GM19035 (cell line): ENCODE measurements at regions not wholly inside any gene's neighbourhood (a gene's known extent, or its start where the extent isn't known, plus 50 kb on each side); places are given as distances from the start of the nearest gene placed in this dataset.

ENCODE experiments used
- ATAC-seq: cut with Tn5 transposase; IDR thresholded peaks from one replicate; pipeline ENCODE4 v1.9.1; 2021; ENCODE audit not compliant: unreplicated experiment

DNA sequence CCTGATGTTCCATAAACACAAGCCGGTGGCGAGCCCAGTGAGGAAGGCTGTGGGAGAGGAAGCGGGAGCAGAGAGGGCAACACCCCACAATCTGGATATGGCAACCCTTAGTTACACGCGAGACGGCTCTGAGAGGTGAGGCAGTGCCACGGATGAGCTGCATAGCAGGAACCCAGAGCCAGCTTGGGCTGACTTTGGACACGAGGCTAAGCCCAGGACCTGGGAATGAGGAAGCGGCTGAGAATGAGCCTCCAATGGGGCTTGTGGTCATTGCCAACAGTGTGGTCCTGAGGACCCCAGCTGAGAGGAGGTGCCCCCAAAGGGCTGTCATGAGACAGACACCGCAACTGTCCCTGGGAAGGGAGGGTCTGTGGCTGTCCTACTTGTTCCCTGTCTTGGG lies 160.0 kb upstream of the SMIM23 start:
- no peak for ATAC-seq

DNA sequence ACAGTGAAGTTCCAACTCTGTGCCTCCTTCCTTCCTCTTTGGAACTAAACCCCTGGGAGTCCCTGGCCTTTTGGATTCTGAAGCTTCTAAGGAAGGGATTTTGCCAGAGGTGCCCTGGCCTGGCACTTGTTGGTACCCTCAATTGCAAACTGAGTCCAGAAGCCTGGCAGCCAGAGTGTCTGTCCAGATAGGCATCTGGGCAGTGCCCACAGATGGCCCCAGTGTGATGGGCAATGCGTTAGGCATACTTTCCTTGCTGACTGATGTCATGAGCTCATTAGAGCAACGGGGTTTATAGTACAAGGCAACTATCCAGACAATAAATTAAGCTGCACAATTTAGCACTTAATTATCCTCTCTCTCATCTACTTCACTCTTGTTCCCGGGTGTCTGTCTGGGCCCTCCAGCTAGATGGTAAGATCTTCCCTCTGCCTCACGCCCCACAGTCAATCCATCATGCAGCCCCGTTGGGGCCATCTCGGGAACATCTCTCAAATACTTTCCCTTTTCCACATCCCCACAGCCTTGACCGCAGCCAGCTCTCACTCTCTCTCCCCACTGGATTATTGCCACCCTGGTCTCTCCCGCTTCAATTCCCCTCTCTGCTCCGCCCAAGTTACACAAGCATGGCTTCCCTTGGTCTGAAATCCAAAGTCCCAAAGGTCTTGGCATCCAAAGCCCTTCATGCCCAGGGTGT lies 157.5 kb upstream of the SMIM23 start:
- no peak for ATAC-seq

DNA sequence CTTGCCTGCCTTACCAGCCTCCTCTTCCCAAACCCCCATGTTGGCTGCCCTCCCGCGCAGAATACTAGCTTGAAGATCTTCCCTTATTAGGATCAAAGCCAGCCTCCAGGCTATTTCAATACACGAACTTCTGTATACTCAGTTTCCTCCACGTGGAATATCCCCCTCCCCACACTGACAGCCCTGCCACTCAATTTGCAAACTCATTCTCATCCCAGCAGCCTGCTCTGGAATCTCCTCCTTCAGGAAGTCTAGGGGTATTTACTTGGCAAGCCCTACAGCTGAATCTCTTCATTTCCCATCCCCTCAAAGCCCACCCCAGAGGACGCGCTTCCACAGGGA lies 157.0 kb upstream of the SMIM23 start:
- ATAC-seq, result no peak

DNA sequence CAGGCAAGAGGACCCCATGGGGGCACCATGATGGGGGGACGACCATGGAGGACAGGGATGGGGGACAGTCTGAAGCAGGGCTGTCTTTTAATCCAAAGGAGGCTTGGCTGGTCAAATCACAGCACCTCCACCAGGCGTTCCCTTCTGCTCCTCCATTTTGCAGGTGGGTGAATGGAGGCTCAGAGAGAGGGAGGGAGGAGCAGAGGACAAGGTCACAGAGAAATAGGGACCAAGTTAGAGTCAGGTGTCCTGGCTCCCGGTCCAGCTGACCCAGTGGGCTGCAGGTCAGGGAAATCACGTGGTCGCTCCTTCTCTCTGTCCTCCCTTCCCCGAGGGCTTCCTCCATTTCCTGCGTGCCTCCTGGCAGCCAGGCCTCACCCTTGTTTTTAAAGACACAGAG lies 156.4 kb upstream of the SMIM23 start:
- no peak for ATAC-seq

DNA sequence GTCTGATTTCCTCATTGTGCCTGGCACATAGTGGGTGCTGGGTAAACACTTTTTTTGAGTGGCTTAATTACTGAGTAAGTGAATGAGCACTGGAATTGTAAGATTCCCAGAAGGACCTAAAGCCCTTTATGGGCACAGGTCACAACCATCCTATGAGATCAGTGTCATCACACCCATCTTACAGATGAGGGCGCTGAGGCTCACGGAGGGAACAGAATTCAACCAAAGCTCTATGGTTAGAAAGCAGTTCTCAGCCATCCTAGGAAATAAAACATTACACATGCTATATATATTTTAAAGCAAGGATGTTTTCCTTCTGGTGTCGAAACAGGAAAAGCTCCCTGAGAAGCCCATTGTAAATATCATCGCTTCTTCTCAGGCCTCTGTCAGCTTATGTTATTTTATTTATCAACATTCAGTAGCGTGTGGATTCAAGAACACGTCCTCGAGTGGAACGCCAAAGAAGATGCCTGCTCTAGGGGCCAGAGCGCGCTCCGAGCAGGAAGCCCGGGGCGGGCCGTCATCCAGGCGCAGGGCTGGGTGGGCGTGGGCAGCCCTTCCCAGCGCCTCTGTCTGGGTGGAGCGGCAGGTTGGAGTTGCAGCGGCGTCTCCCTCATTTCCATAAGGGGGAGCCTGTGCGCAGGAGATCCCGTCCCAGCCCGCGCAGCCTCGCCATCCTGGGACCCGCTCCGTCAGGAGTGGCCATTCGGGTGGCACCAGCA lies 155.8 kb upstream of the SMIM23 start:
- ATAC-seq, result no peak

DNA sequence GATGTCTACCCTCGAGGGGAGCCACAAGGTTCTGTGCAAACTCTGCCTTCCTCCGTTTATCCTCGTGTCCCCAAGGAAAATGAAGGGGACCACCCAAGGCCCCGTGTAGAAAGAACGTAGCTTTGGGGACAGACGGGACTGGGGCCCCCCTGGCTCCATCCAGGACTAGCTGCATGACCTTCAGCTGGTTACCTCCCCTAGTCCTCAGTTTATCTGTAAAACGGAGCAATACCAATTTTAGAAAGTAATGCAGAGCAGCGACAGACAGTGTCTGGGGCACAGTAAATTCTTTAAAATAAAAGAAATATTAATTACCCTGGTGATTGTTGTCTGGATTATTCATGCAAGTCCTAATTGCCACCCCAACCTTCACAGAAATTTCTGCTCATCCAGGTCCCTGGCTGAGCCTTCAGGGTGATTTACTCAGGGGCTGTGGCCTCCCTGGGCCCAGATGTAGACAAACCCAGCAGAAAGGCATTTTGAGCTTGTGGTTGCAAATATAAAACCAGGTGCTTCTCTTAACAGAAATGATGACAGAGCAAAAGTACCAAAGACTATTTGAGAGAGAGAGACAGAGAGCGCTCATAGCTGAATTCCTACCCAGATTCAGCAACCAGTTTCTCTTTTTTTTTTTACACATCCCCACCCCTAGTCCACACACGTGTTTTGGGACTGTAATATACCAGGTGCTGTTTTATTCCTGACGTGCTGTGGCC lies 155.1 kb upstream of the SMIM23 start:
- ATAC-seq, result no peak

DNA sequence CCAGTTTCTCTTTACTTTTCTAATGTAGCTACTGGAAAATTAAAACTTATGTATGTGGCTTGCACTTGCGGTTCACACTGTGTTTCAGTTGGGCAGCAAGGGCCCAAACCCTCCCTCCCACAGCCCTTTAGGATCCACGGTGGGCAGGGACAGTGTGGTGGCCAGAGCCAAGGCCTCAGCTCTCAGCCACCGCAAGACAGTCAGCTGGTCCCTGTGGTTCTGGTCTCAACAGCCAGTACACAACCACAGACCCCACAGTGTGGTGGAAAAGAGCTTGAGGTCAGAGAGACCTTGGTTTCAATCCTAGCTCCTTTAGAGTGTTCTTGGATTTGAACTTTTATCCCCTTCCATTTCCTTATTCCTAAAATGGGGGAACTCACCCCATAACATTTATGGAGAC lies 153.0 kb upstream of the SMIM23 start:
- ATAC-seq, result no peak

DNA sequence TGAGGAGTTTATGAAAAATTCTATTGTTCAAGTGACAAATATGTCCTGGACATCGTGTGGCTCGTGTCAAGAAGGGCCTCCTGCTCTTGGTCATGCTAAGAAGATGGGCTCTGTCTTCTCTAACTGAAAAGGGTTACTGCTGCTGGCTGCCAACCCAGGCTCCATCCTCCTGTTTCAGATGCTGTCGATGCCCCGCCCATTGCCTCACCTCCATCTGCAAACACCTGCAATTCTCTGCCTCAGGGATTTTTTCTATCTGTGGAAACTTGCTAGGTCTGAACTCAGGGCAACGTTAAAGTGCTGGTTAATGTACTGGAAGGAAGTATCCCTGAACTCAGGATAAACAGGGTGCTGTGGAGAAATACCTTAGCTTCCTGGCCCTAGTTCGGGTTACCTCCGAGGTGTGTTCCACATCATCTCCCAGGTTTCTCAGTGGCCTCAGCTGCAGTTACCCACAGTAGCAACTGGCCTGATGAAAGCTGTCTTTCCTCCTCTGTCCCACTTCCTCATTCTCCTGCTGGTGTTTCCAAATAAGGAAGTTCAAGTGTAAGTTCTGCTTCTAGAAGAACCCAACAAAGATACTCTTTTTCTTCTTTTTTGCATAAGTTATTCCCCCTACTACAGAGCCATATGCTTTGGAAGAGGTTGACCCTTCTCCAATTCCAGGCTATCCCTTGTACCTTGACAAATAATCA lies 151.7 kb upstream of the SMIM23 start:
- ATAC-seq, result no peak

DNA sequence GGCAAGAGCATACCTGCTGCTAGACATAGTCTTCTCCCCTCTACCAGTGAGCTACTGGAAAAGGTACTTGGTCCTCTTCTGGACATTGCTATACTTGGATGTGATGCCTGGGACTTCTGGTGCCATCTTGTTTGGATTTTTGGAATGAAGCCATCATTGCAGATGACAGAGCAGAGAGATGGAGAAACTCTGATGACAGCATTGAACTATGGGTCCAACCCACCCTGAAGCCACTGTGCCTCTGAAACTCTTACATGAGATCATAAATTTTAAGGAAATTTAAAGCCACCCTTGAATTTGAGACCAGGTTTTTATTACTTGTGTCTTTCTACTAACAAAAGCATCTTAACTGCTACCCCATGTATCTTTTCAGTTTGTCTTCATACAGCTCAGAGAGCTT lies 151.1 kb upstream of the SMIM23 start:
- no peak for ATAC-seq

DNA sequence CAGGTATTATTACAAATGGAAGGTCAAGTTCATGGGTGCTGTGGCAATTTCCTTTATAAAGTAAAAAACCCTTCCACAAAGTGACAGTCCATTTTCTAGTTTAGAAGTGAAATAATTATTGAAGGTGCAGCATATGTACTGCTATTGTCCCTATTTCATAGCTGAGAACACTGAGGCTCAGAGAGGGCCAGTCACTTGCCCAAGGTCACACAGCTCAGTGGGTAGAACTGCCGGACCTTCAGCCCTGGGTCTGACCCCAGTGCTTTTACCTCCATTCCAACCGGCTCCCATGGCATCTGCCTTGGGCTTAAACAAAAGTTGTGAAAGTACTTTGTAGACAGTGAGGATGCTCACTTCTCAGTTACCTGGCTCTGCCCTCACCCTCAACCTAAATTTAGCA lies 150.6 kb upstream of the SMIM23 start:
- ATAC-seq, result no peak

DNA sequence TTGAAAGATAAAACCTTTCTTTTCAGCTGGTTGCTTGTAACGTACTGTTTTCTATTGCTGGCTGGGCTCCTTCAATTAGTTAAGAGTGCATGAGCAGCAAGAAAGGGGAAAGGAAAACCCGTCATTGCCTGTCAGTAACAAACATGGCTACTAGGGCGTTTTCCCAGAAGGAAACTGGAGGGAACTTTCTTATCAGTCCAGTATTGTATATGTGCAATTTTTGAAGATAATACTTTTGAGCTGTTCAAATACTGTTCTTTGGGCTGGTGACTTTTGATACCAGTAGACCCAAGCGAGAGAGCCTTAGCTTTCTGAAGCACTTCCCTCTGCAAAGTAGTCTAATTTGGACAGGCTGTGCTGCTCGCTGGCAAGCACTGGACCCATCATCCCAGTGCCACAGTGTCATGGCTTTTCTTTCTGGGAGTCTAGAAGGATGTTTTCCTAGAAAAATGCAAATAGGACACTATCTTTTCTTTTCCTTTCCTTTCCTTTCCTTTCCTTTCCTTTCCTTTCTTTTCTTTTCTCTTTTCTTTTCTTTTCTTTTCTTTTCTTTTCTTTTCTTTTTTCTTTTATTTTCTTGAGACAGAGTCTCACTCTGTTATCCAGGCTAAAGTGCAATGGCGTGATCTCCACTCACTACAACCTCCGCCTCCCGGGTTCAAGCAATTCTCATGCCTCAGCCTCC lies 149.9 kb upstream of the SMIM23 start:
- ATAC-seq, result no peak

DNA sequence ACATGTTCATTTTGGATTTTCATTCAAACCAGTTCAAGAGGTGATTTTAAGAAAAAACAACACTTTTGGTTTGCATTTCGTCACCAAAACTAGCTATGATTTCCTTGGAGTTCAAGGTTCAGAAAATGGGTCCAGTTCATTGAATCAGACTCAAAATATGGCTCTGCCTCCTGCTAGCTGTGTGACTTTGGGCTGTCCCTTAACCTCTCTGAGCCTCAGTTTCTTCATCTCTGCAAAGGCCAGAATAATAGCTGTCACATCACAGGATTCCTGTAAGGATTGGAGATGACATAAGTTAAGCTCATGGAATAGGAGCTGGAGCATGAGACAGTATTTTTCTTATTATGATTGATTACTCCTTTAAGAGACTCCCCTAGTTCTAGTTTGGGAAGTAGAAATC lies 147.8 kb upstream of the SMIM23 start:
- no peak for ATAC-seq

DNA sequence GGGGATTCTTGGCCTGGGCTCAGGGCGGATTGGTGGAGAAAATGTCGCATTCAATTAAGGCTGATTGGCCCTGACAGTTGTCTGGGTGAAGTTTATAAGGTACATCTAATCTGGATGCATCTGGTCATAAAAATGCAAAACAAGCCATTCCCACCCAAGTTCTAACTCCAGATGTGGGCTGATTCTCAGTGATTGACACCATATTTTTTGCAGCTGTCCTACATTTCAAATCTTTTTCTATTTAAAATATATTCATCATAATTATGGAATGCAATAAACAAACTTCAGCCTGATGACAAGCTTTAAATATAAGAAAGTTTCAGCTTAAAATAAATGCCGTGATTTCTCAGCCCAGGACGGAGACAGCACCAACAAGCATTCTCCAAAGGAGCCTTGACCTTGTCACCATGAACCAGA lies 146.4 kb upstream of the SMIM23 start:
- no peak for ATAC-seq

DNA sequence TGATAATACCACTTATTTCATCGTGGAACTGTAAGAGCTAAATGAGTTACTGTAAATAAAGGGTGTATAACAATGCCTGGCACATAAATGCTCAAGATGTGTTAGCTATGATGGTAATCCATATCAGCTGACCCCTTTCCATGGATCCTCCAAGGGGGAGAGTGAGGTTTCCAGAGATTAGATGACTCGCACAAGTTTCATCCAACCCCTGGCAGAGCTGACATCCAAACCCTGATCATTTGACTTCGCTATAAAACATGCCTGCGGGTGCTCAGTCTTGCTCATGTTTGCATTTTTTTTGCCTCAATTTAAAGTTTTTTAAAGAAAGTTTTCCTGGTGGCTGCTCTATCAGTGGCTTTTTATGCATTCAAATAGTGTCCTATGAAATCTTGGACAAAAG lies 145.7 kb upstream of the SMIM23 start:
- ATAC-seq, result no peak

DNA sequence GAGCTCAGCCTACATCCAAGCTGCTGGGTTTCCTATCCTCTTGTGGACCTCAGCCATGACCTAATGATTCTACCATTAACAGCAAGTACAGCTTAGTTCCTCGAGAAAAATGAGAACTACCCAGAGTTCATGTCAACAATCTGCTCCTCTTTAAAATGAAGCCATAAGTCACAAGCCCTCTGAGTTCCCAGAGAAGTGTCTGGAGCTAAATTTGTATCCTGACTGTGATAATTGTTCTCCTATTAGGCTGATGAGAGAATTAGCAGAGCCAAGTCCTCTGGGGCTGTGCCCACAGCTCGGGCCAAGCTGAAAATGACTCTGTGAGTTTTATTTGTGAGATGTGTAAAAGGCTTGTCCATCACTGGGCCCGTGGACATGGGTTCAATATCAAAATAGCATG lies 145.1 kb upstream of the SMIM23 start:
- ATAC-seq, result no peak

DNA sequence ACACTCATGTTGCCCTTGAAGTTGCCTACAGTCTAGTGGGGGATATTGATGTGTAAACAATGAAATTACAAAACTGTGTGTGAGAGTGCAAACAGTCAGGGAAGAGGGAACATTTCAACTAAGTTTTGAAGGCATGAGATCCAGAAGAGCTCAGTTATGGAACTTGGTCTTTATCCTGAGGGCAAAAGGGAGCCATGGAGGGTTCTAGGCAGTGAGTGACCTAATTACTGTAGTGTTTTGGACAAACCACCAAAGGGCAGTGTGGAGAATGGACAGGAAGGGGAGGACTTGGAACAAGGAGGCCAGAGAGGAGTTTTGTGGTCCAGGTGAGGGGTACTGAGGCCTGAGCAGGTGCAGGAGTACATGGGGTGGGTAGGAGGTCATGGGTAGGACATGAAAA lies 143.7 kb upstream of the SMIM23 start:
- ATAC-seq, result no peak

DNA sequence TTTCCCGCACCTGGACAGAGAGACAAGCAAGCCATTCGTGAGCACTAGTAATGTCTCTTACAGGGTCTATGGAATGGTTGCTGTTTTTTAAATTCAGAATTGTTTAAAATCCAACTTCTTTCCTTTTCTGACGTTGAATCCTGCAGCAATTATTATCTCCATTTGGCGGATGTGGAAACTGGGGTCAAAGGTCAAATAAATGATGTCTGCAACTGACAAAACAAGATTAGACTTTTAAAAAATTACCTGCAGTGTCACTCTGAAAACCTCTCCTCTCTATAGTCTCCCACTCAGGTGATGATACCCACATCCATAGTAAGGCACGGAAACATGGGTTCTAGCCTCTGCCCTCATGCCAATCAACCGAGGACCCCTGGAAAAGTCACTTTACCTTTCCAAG lies 142.7 kb upstream of the SMIM23 start:
- ATAC-seq, result no peak

DNA sequence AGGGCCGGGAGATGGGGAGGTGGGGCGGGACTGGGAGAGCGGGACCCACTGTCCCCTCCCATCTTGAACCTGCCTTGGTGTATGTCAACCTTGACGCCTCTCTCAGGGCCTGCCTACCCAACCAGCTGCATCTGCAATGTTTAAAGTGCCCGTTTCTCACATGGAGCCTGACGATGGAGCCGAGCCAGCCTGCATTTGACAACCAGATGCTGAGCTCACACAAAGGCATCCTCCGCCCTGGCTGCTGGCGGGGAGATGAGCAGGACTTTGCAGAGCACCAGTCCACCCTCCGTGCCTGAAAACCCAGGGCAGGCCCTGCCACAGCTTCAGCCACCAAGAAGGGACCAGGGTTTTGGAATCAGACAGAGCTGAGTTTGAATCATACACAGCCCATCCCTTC lies 141.1 kb upstream of the SMIM23 start:
- no peak for ATAC-seq

DNA sequence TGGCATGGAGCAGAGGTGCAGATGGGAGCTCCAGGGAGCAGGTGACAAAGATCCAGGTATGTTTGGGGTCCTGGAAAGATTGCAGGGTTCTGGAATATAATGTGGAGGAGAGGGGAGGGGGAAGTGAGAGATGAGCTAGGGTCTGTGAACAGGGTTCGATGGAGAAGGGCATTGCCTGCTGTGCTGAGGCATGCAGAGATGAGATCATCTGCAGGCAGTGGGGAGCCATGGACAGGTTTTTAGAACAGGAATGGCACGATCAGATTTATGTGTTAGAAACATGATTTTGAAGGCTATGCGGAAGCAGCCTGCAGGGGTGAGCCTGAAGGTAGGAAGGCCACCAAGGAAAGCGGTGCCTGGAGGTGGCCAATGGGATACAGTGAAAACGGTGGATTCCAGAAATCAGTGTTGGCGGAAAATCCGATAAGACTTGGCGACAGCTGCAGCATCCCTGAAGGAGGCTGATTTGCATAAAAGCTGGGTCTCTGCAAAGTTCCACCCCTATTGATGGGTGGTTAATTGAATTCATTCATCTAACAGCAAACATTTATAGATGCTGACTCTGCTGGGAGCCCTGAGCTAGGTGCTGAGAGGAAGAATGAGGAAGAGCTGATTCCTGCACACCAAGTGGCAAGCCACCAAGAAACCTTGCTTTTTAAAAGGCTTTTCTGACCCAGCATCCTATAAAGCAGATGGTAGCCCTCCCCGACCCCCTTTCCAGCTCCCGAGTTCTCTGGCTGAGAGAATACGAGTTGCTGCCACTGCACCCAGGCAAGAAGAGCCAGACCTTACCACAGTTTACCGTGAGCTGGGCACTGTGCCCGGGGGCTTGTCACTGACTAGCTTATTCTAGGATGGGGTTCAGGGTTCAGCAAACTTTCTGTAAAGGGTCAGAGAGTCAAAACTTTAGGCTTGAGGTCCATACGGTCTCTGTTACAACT lies 139.2 kb upstream of the SMIM23 start:
- ATAC-seq, result no peak
